Mucosa of gallbladder (tissue), 1 donor: ENCODE measurements at regions not wholly inside any gene's neighbourhood (a gene's known extent, or its start where the extent isn't known, plus 50 kb on each side); places are given as distances from the start of the nearest gene placed in this dataset.

Experiments
- DNase-seq: peaks from one replicate; pipeline ENCODE4 v3.0.0-alpha.2; 2020; ENCODE audit warnings: low spot score
- donor health status: DM: no; HTN: no; CAD: no.

- no peak for DNase-seq
These were observed 1319.3 kb downstream of the MAT2B start for GRCh38 chr5:164824671-164825070.

- DNase-seq = no peak
These were observed 1327.1 kb downstream of the MAT2B start for GRCh38 chr5:164832516-164832915.

GRCh38 chr5:164844348-164844747 lies 1338.9 kb downstream of the MAT2B start:
- DNase-seq = no peak

- DNase-seq = no peak
These were observed 1355.5 kb downstream of the MAT2B start for GRCh38 chr5:164860896-164861295.

- DNase-seq = no peak
These were observed 1356.2 kb downstream of the MAT2B start for GRCh38 chr5:164861610-164862009.

- no peak for DNase-seq
These were observed 1363.3 kb downstream of the MAT2B start for GRCh38 chr5:164868761-164869160.

- DNase-seq = no peak
These were observed 1363.9 kb downstream of the MAT2B start for GRCh38 chr5:164869325-164869724.

- no peak for DNase-seq
These were observed 1371.4 kb downstream of the MAT2B start for GRCh38 chr5:164876793-164877192.

GRCh38 chr5:164881442-164881841 lies 1376.0 kb downstream of the MAT2B start:
- no peak for DNase-seq

GRCh38 chr5:164885179-164885578 lies 1379.8 kb downstream of the MAT2B start:
- no peak for DNase-seq

GRCh38 chr5:164893071-164893470 lies 1387.7 kb downstream of the MAT2B start:
- DNase-seq = no peak

- DNase-seq = no peak
These were observed 1393.3 kb downstream of the MAT2B start for GRCh38 chr5:164898705-164899104.

- DNase-seq = no peak
These were observed 1404.3 kb downstream of the MAT2B start for GRCh38 chr5:164909673-164910072.

GRCh38 chr5:164921722-164922121 lies 1416.3 kb downstream of the MAT2B start:
- no peak for DNase-seq

GRCh38 chr5:164934039-164934438 lies 1428.6 kb downstream of the MAT2B start:
- DNase-seq = no peak

- no peak for DNase-seq
These were observed 1429.1 kb downstream of the MAT2B start for GRCh38 chr5:164934561-164934960.

- DNase-seq = no peak
These were observed 1435.7 kb downstream of the MAT2B start for GRCh38 chr5:164941132-164941531.

- no peak for DNase-seq
These were observed 1445.5 kb downstream of the MAT2B start for GRCh38 chr5:164950927-164951326.

GRCh38 chr5:164951570-164951969 lies 1446.2 kb downstream of the MAT2B start:
- DNase-seq = no peak

GRCh38 chr5:164958688-164959087 lies 1453.3 kb downstream of the MAT2B start:
- DNase-seq = no peak

- DNase-seq = no peak
These were observed 1454.3 kb downstream of the MAT2B start for GRCh38 chr5:164959761-164960160.

- no peak for DNase-seq
These were observed 1457.0 kb downstream of the MAT2B start for GRCh38 chr5:164962329-164962961.

GRCh38 chr5:164966611-164967010 lies 1461.2 kb downstream of the MAT2B start:
- DNase-seq = no peak

- DNase-seq = no peak
These were observed 1461.9 kb downstream of the MAT2B start for GRCh38 chr5:164967354-164967753.
